ENCODE measurements at regions not wholly inside any gene's neighbourhood (a gene's known extent, or its start where the extent isn't known, plus 50 kb on each side); places are given as distances from the start of the nearest gene placed in this dataset.

DNA sequence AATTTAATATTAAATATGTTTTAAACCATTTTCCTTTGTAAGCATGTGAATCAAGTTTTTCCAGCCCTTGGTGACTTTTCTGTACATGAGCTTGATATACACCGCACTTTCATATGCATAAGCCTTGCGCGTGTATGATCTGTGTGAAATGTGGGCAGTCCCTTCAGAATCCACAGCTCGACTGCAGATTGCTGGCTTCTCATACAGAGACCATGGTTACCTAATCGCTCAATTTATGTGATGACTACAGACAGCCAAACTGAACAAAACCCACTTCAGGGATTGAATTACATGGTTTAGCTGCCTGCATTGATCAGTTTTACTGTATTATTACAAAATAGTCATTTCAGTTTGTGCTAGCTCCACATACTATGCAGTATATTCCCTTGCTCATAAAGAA lies 212.3 kb upstream of the NECTIN3 start:
- WGBS (ENCODE audit: insufficient coverage) = 95% methylated on average over 5 of the region's 5 CpGs
- Histone ChIP-seq H3K4me1 (ENCODE audit: control insufficient read depth, insufficient read depth, low read length) (no peaks in the 10 kb centered on the region), H3K4me3 (ENCODE audit: low read length) (no peak overlapping the region), H3K27me3 (ENCODE audit: control insufficient read depth, insufficient read depth, low read length) (no peaks in the 10 kb centered on the region), H3K9me3 (ENCODE audit: control insufficient read depth, insufficient read depth, low read length) (no peaks in the 10 kb centered on the region), H3K36me3 (ENCODE audit: control insufficient read depth, insufficient read depth, low read length) (no peaks in the 10 kb centered on the region), H3K27ac (ENCODE audit: low read length) (no peak overlapping the region)
- Mint-ChIP-seq H3K27me3 (ENCODE audit: low read depth in 2 of 2) (no peaks in the 10 kb centered on the region), H3K36me3 (no peaks in the 10 kb centered on the region), H3K4me1 (no peaks in the 10 kb centered on the region), H3K4me3 (no peak overlapping the region), H3K27ac (no peak overlapping the region), H3K9me3 (no peaks in the 10 kb centered on the region)
- ATAC-seq = no peak
- intact Hi-C loops (cut with micrococcal nuclease) = no loop called here
- DNase-seq = no peak
- TF ChIP-seq, protein P1, sequence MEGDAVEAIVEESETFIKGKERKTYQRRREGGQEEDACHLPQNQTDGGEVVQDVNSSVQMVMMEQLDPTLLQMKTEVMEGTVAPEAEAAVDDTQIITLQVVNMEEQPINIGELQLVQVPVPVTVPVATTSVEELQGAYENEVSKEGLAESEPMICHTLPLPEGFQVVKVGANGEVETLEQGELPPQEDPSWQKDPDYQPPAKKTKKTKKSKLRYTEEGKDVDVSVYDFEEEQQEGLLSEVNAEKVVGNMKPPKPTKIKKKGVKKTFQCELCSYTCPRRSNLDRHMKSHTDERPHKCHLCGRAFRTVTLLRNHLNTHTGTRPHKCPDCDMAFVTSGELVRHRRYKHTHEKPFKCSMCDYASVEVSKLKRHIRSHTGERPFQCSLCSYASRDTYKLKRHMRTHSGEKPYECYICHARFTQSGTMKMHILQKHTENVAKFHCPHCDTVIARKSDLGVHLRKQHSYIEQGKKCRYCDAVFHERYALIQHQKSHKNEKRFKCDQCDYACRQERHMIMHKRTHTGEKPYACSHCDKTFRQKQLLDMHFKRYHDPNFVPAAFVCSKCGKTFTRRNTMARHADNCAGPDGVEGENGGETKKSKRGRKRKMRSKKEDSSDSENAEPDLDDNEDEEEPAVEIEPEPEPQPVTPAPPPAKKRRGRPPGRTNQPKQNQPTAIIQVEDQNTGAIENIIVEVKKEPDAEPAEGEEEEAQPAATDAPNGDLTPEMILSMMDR (IDR thresholded peaks at IDR 0.05) = no peak

DNA sequence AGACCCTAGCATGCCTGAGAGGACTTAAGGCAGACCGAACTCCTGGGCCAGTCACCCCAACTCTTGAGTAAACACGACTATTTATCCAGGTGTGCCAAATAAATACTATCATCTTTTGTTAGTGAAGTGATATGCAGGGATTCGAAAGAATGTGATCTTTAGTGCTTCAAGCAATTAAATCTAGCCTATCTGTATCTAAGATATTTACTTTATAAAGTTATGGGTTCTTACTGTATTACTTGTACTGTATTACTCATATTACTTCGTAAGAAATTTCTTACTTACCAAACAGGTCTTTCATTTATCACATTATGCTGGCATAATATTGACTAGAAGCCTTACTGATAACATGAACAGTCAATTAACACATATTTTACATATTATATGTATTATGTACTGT lies 211.6 kb upstream of the NECTIN3 start:
- Histone ChIP-seq H3K27me3 (ENCODE audit: control insufficient read depth, insufficient read depth, low read length) (no peaks in the 10 kb centered on the region), H3K36me3 (ENCODE audit: control insufficient read depth, insufficient read depth, low read length) (no peaks in the 10 kb centered on the region), H3K4me3 (ENCODE audit: low read length) (no peak overlapping the region), H3K27ac (ENCODE audit: low read length) (no peak overlapping the region), H3K9me3 (ENCODE audit: control insufficient read depth, insufficient read depth, low read length) (no peaks in the 10 kb centered on the region), H3K4me1 (ENCODE audit: control insufficient read depth, insufficient read depth, low read length) (no peaks in the 10 kb centered on the region)
- H3K4me3 Mint-ChIP-seq = no peak overlapping the region
- H3K4me1 Mint-ChIP-seq = no peaks in the 10 kb centered on the region
- 81% methylated on average over 2 of the region's 4 CpGs for WGBS (ENCODE audit: insufficient coverage)
- DNase-seq (no peak), ATAC-seq (no peak)
- H3K9me3 Mint-ChIP-seq = no peaks in the 10 kb centered on the region
- TF ChIP-seq, protein P1 (IDR thresholded peaks at IDR 0.05) = no peak
- intact Hi-C loops (cut with micrococcal nuclease) = no loop called here
- H3K36me3 Mint-ChIP-seq = no peaks in the 10 kb centered on the region
- H3K27ac Mint-ChIP-seq = no peak overlapping the region
- H3K27me3 Mint-ChIP-seq (ENCODE audit: low read depth in 2 of 2) = no peaks in the 10 kb centered on the region

DNA sequence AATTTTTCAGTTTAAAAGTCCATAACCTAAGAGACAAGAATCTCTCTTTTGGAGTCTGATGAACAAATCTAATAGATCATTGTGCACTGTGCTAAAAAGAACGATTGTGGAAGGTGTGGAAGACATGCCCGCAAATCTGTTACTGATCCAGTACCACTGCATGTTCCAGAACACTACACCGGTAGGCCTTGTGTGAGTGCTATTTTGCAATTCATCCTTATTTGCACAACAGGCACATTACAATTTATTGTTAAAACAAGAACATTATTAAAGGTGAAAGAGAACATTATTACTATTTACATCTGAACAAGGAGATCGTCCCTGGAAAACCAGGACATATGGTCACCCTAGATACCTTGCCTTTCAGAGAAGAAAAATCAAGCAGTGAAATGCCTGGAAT lies 205.7 kb upstream of the NECTIN3 start:
- TF ChIP-seq, protein P1 (IDR thresholded peaks at IDR 0.05) = no peak
- Histone ChIP-seq H3K4me1 (ENCODE audit: control insufficient read depth, insufficient read depth, low read length) (no peaks in the 10 kb centered on the region), H3K4me3 (ENCODE audit: low read length) (no peak overlapping the region), H3K36me3 (ENCODE audit: control insufficient read depth, insufficient read depth, low read length) (no peaks in the 10 kb centered on the region), H3K27me3 (ENCODE audit: control insufficient read depth, insufficient read depth, low read length) (no peaks in the 10 kb centered on the region), H3K9me3 (ENCODE audit: control insufficient read depth, insufficient read depth, low read length) (no peaks in the 10 kb centered on the region), H3K27ac (ENCODE audit: low read length) (no peak overlapping the region)
- intact Hi-C loops (cut with micrococcal nuclease) = no loop called here
- ATAC-seq = no peak
- no peak for DNase-seq
- WGBS (ENCODE audit: insufficient coverage) = 91% methylated on average over 4 of the region's 4 CpGs
- Mint-ChIP-seq H3K9me3 (peaks cover 0 to 2% of the 10 kb centered on the region in 2 donors), H3K27me3 (ENCODE audit: low read depth in 2 of 2) (no peaks in the 10 kb centered on the region), H3K27ac (no peak overlapping the region), H3K4me1 (no peaks in the 10 kb centered on the region), H3K4me3 (no peak overlapping the region), H3K36me3 (no peaks in the 10 kb centered on the region)

DNA sequence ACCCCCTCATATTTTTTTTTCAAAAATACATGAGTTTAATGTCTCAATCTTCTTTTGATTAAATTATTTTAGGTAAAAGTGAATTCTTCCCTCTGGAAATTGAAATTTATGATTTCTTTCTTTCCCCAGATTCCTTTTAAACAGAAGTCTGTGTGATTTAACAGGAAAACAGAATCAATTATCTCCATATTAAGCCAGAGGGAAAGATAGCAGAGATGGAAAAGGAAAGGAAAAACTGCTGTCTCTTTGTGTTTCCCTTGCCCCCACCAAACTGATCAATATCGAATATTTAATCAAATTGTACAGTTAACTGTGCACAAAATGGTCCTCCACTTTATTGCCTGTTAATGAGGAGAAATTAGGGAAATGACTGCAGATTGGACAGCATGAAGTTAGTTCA lies 203.5 kb upstream of the NECTIN3 start:
- H3K4me1 ChIP-seq (ENCODE audit: control insufficient read depth, insufficient read depth, low read length) = no peaks in the 10 kb centered on the region
- H3K36me3 ChIP-seq (ENCODE audit: control insufficient read depth, insufficient read depth, low read length) = no peaks in the 10 kb centered on the region
- H3K4me3 ChIP-seq (ENCODE audit: low read length) = no peak overlapping the region
- no peak overlapping the region for H3K27ac ChIP-seq (ENCODE audit: low read length)
- peaks cover 0 to 2% of the 10 kb centered on the region in 2 donors for H3K9me3 Mint-ChIP-seq
- H3K27me3 Mint-ChIP-seq (ENCODE audit: low read depth in 2 of 2) = no peaks in the 10 kb centered on the region
- TF ChIP-seq, protein P1 (IDR thresholded peaks at IDR 0.05) = no peak
- no peak overlapping the region for H3K4me3 Mint-ChIP-seq
- H3K27ac Mint-ChIP-seq = no peak overlapping the region
- DNase-seq (no peak), ATAC-seq (no peak)
- no peaks in the 10 kb centered on the region for H3K9me3 ChIP-seq (ENCODE audit: control insufficient read depth, insufficient read depth, low read length)
- H3K27me3 ChIP-seq (ENCODE audit: control insufficient read depth, insufficient read depth, low read length) = no peaks in the 10 kb centered on the region
- no peaks in the 10 kb centered on the region for H3K36me3 Mint-ChIP-seq
- intact Hi-C loops (cut with micrococcal nuclease) = no loop called here
- no peaks in the 10 kb centered on the region for H3K4me1 Mint-ChIP-seq
- no CpG with 5 or more reads among the region's 1 CpG for whole genome bisulfite sequencing (ENCODE audit: insufficient coverage)
